DMS79 (cell line): ENCODE measurements at regions not wholly inside any gene's neighbourhood (a gene's known extent, or its start where the extent isn't known, plus 50 kb on each side); places are given as distances from the start of the nearest gene placed in this dataset.

ENCODE experiments used
- DNase-seq: peaks from one replicate; lab custom pipeline; 2025; lab: John Stamatoyannopoulos, UW

GRCh38 chr9:85151741-85152140 lies 482.2 kb downstream of the NTRK2 start:
- DNase-seq, result no peak

- no peak for DNase-seq
Observed at GRCh38 chr9:85151162-85151561, 481.6 kb downstream of the NTRK2 start.

GRCh38 chr9:85147046-85147640 lies 477.6 kb downstream of the NTRK2 start:
- no peak for DNase-seq

- DNase-seq, result no peak
Observed at GRCh38 chr9:85142968-85143367, 473.4 kb downstream of the NTRK2 start.

GRCh38 chr9:85142496-85142911 lies 473.0 kb downstream of the NTRK2 start:
- peak; percentile 19 for DNase-seq

GRCh38 chr9:85137696-85138095 lies 468.2 kb downstream of the NTRK2 start:
- no peak for DNase-seq

- no peak for DNase-seq
Observed at GRCh38 chr9:85136987-85137386, 467.5 kb downstream of the NTRK2 start.

- DNase-seq, result no peak
Observed at GRCh38 chr9:85136507-85136906, 467.0 kb downstream of the NTRK2 start.

GRCh38 chr9:85130764-85131163 lies 461.2 kb downstream of the NTRK2 start:
- DNase-seq, result no peak

GRCh38 chr9:85130260-85130659 lies 460.7 kb downstream of the NTRK2 start:
- DNase-seq, result no peak

- no peak for DNase-seq
Observed at GRCh38 chr9:85129514-85129913, 460.0 kb downstream of the NTRK2 start.

- no peak for DNase-seq
Observed at GRCh38 chr9:85118990-85119755, 449.6 kb downstream of the NTRK2 start.

GRCh38 chr9:85117831-85118230 lies 448.3 kb downstream of the NTRK2 start:
- DNase-seq, result no peak

- DNase-seq, result no peak
Observed at GRCh38 chr9:85115473-85115872, 445.9 kb downstream of the NTRK2 start.

- no peak for DNase-seq
Observed at GRCh38 chr9:85114799-85115198, 445.3 kb downstream of the NTRK2 start.

- DNase-seq, result no peak
Observed at GRCh38 chr9:85112933-85113418, 443.4 kb downstream of the NTRK2 start.

- DNase-seq, result no peak
Observed at GRCh38 chr9:85112391-85112790, 442.9 kb downstream of the NTRK2 start.

GRCh38 chr9:85108746-85109145 lies 439.2 kb downstream of the NTRK2 start:
- DNase-seq, result no peak

GRCh38 chr9:85108229-85108628 lies 438.7 kb downstream of the NTRK2 start:
- no peak for DNase-seq

- no peak for DNase-seq
Observed at GRCh38 chr9:85089188-85089969, 419.9 kb downstream of the NTRK2 start.

GRCh38 chr9:85081963-85082362 lies 412.4 kb downstream of the NTRK2 start:
- no peak for DNase-seq

- DNase-seq, result no peak
Observed at GRCh38 chr9:85079349-85079748, 409.8 kb downstream of the NTRK2 start.

- no peak for DNase-seq
Observed at GRCh38 chr9:85077944-85078343, 408.4 kb downstream of the NTRK2 start.
